Esophagus muscularis mucosa (tissue), 4 donors: ENCODE measurements at regions not wholly inside any gene's neighbourhood (a gene's known extent, or its start where the extent isn't known, plus 50 kb on each side); places are given as distances from the start of the nearest gene placed in this dataset.

Experiments used
- DNase-seq: peaks from one replicate; pipeline ENCODE4 v3.0.0-alpha.2; 2017; ENCODE audit errors: extremely low spot score
- H3K27ac ChIP-seq, 4 donors: fragments of 200-600 bp; sonication (generic); replicated peaks in 1 of 4; 1 replicate in 3 of 4; 2 replicates in 1 of 4; pipeline ENCODE4 v1.5.1; 2016 to 2019; ENCODE audit warnings: mild to moderate bottlenecking in 1 of 4
- H3K27me3 ChIP-seq, 4 donors: fragments of 200-600 bp; sonication (generic); one replicate each; pipeline versions ENCODE4 v1.5.1 to v1.6.0; 2016 to 2019
- H3K36me3 ChIP-seq, 4 donors: fragments of 200-600 bp; sonication (generic); one replicate each; pipeline ENCODE4 v1.5.1; 2016 to 2019
- H3K4me1 ChIP-seq, 4 donors: fragments of 200-600 bp; sonication (generic); one replicate each; pipeline ENCODE4 v1.5.1; 2016 to 2019
- H3K4me3 ChIP-seq, 4 donors: fragments of 200-600 bp; sonication (generic); 1 replicate in 2 of 4; 2 replicates in 2 of 4; pipeline ENCODE4 v1.5.1; 2016 to 2019; ENCODE audit warnings: mild to moderate bottlenecking in 4 of 4, moderate library complexity in 1 of 4
- H3K9me3 ChIP-seq, 4 donors: fragments of 200-600 bp; sonication (generic); 1 replicate in 3 of 4; 2 replicates in 1 of 4; pipeline ENCODE4 v1.5.1; 2016 to 2019
- EP300 ChIP-seq: sonication (generic); formaldehyde crosslinking; IDR thresholded peaks from one replicate; pipeline ENCODE4 v1.6.1; 2017; ENCODE audit warnings: antibody characterized with exemption
- POLR2A ChIP-seq: fragments of 450-650 bp; IDR thresholded peaks from one replicate; pipeline ENCODE4 v1.6.1; 2017; ENCODE audit warnings: antibody characterized with exemption, moderate library complexity, mild to moderate bottlenecking, low read depth
- POLR2AphosphoS5 ChIP-seq, 2 donors: sonication (generic); formaldehyde crosslinking; IDR thresholded peaks; one replicate each; pipeline ENCODE4 v1.6.1; 2017; ENCODE audit warnings: antibody characterized with exemption in 2 of 2
- WGBS: methylation state at CpG from one replicate; pipeline ENCODE4 v1.1.5; 2018; 5-methylcytosine and 5-hydroxymethylcytosine counted together
- intact Hi-C: fragments of 100-400 bp; cut with DNase I; formaldehyde crosslinking; loops from one replicate; pipeline ENCODE4 v1.15.1; 2023
- TF ChIP-seq, protein P1 (sequence below), 3 experiments: fragments of 200-600 bp in 2 of 3; fragments of 450-650 bp in 1 of 3; sonication (generic) in 2 of 3; IDR thresholded peaks; one replicate each; pipeline ENCODE4 v1.5.1; 2017 to 2019; ENCODE audit warnings: antibody characterized with exemption in 3 of 3, mild to moderate bottlenecking in 2 of 3, moderate library complexity in 1 of 3

DNA sequence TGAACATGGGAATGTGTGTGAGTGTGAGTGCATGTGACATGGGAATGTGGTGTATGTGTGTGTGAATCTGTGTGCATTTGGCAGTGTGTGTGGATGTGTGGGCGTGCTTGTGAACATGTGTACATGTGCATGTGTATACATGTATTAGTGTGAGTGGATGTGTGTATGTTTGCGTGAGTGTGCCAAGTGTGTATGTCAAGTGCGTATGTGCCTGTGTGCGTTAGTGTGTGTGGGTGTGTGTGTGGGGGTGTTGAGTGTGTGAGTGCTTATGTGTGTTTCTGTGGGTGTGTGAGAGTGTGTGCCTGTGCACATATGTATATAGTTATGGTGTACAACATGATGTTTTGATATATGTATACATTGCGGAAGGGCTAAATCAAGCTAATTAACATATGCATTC is 244.3 kb downstream of the GADD45G start:
- Histone ChIP-seq H3K27ac (no peak overlapping the region), H3K36me3 (no peaks in the 10 kb centered on the region), H3K4me1 (peaks cover 0 to 7% (median 0%) of the 10 kb centered on the region in 4 donors), H3K4me3 (no peak overlapping the region), H3K27me3 (no peaks in the 10 kb centered on the region), H3K9me3 (no peaks in the 10 kb centered on the region)
- TF ChIP-seq, protein P1, sequence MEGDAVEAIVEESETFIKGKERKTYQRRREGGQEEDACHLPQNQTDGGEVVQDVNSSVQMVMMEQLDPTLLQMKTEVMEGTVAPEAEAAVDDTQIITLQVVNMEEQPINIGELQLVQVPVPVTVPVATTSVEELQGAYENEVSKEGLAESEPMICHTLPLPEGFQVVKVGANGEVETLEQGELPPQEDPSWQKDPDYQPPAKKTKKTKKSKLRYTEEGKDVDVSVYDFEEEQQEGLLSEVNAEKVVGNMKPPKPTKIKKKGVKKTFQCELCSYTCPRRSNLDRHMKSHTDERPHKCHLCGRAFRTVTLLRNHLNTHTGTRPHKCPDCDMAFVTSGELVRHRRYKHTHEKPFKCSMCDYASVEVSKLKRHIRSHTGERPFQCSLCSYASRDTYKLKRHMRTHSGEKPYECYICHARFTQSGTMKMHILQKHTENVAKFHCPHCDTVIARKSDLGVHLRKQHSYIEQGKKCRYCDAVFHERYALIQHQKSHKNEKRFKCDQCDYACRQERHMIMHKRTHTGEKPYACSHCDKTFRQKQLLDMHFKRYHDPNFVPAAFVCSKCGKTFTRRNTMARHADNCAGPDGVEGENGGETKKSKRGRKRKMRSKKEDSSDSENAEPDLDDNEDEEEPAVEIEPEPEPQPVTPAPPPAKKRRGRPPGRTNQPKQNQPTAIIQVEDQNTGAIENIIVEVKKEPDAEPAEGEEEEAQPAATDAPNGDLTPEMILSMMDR (IDR thresholded peaks at IDR 0.05), result no peak
- TF ChIP-seq POLR2AphosphoS5 (IDR thresholded peaks at IDR 0.05) (no peak), EP300 (no peak), POLR2A (no peak)
- intact Hi-C loops, result no loop called here
- no peak for DNase-seq
- 73% methylated on average over 5 of the region's 5 CpGs for WGBS

DNA sequence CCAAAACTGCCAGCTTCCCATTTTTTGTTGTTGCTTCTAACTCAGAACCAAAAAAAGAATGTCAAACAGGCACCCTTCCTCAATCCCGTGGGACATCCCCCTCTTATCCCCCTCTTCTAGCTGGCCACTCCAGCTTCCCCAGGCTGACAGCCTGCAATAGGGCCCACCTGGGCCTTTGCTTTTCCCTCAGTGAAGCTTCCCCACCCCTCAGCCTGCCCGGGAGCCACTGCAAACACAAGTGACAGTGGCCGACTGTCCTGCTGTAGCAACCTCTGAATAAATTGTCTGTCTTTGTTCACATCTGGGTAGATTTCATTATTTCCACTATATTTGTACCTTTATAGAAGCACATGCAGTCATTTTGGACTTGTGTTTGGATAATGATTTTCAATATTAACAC is 245.3 kb downstream of the GADD45G start:
- DNase-seq, result no peak
- no peak overlapping the region for H3K4me3 ChIP-seq
- no peaks in the 10 kb centered on the region for H3K27me3 ChIP-seq
- no peaks in the 10 kb centered on the region for H3K36me3 ChIP-seq
- H3K9me3 ChIP-seq, result no peaks in the 10 kb centered on the region
- WGBS, result 90% methylated on average over 3 of the region's 3 CpGs
- intact Hi-C loops, result no loop called here
- no peak overlapping the region for H3K27ac ChIP-seq
- H3K4me1 ChIP-seq, result peaks cover 0 to 7% (median 0%) of the 10 kb centered on the region in 4 donors
- TF ChIP-seq, protein P1 (IDR thresholded peaks at IDR 0.05), result no peak
- TF ChIP-seq POLR2AphosphoS5 (IDR thresholded peaks at IDR 0.05) (no peak), POLR2A (no peak), EP300 (no peak)

DNA sequence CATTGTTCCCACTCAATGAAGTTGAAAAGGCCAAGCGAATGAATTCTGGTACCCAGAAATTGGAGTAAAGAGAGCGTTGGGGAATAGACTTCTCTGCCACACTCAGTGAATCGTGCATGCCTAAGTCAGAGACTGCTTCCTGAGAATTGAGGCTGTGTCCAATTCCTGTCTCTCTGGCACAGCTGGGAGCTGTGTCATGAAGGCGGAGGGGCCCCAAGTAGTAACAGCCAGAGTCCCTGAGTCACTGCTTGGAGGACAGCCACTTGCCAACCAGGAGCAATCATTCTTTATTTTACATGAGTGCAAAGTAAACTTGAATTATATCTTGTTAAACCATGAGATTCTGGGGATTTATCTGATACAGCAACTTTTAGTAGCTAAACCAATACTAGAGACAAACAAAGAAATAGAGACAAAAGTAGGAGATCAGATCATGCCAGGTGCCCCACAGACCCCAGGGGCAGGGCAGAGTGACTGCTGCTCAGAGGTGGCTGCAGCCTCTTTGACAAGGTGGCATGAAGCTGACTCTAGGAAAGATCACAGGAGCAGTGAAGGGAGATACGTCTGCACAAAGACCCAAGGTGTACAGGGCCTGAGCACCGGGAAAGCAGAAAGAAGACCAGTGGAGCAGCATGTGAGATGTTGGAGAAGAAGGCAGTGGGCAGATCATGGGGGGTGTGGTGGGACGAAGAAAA is 246.0 kb downstream of the GADD45G start:
- no peak overlapping the region for H3K4me3 ChIP-seq
- no peaks in the 10 kb centered on the region for H3K36me3 ChIP-seq
- WGBS, result 49% methylated on average over 7 of the region's 7 CpGs
- H3K9me3 ChIP-seq, result no peaks in the 10 kb centered on the region
- peaks cover 0 to 7% (median 0%) of the 10 kb centered on the region in 4 donors for H3K4me1 ChIP-seq
- intact Hi-C loops, result no loop called here
- TF ChIP-seq POLR2A, result no peak
- no peak for TF ChIP-seq POLR2AphosphoS5 (IDR thresholded peaks at IDR 0.05)
- TF ChIP-seq, protein P1 (IDR thresholded peaks at IDR 0.05), result no peak
- no peak for TF ChIP-seq EP300
- DNase-seq, result no peak
- H3K27me3 ChIP-seq, result no peaks in the 10 kb centered on the region
- no peak overlapping the region for H3K27ac ChIP-seq

DNA sequence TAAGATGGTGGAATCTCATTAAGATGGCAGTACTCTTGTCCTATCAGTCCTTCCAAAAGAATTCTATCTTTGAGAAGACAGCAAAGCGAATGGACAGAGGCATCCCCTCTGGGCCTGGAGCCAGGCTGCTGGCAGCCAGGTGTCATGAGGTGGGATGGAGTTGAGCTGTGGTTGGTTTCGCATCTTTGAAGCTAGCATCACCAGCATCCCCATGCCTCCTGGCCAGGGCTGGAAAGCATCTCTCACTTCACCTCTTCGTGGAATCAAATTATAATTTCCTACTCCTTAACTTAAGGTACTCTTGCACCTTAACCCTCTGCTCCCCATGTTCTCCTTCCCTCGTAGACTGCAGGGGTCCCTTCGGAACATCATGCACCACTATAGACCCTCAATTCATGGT is 248.3 kb downstream of the GADD45G start:
- no peak for DNase-seq
- Histone ChIP-seq H3K36me3 (no peaks in the 10 kb centered on the region), H3K4me3 (no peak overlapping the region), H3K27me3 (no peaks in the 10 kb centered on the region), H3K9me3 (no peaks in the 10 kb centered on the region), H3K27ac (no peak overlapping the region), H3K4me1 (peaks cover 0 to 7% (median 0%) of the 10 kb centered on the region in 4 donors)
- TF ChIP-seq POLR2A (no peak), POLR2AphosphoS5 (IDR thresholded peaks at IDR 0.05) (no peak), EP300 (no peak)
- TF ChIP-seq, protein P1 (IDR thresholded peaks at IDR 0.05), result no peak
- 89% methylated on average over 5 of the region's 5 CpGs for WGBS
- intact Hi-C loops, result no loop called here

DNA sequence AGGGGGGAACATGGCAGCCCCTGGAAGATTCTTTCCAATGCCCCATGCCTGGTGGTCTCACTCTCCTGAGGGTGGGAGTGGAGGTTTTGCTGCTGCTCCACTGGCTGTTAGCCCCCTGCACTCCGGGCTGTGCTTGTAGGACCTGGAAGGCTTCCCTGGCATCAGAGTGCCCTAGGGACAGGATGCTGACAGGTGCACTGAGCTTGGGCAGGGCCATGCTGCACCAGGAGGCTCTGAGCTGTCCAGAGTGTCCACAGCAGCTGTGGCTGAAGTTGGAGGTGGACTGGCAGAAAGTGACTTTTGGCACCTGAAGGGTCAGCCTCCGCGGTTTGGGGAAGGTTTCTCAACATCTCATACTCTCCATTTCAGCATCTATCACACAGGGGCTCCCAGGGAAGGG is 249.1 kb downstream of the GADD45G start:
- no peaks in the 10 kb centered on the region for H3K27me3 ChIP-seq
- no peak for DNase-seq

More for the DNA sequence above, 249.1 kb downstream of the GADD45G start:
- 90% methylated on average over 3 of the region's 3 CpGs for WGBS
- intact Hi-C loops, result no loop called here
- no peak overlapping the region for H3K4me3 ChIP-seq
- H3K9me3 ChIP-seq, result no peaks in the 10 kb centered on the region
- H3K4me1 ChIP-seq, result peaks cover 0 to 7% (median 0%) of the 10 kb centered on the region in 4 donors
- H3K27ac ChIP-seq, result no peak overlapping the region
- no peaks in the 10 kb centered on the region for H3K36me3 ChIP-seq
- TF ChIP-seq, protein P1 (IDR thresholded peaks at IDR 0.05), result no peak
- TF ChIP-seq POLR2AphosphoS5 (IDR thresholded peaks at IDR 0.05) (no peak), POLR2A (no peak), EP300 (no peak)
